GM19238 (cell line): ENCODE measurements at regions not wholly inside any gene's neighbourhood (a gene's known extent, or its start where the extent isn't known, plus 50 kb on each side); places are given as distances from the start of the nearest gene placed in this dataset.
"Not testable (repeated sequence)": the region's sequence is repeated elsewhere in the genome, so short reads cannot be mapped to it uniquely, and the experiment has no call there.

Experiments
- DNase-seq: peaks from one replicate; pipeline ENCODE4 v3.0.0; 2011; ENCODE audit warnings: low spot score; ENCODE audit not compliant: insufficient read length

DNA sequence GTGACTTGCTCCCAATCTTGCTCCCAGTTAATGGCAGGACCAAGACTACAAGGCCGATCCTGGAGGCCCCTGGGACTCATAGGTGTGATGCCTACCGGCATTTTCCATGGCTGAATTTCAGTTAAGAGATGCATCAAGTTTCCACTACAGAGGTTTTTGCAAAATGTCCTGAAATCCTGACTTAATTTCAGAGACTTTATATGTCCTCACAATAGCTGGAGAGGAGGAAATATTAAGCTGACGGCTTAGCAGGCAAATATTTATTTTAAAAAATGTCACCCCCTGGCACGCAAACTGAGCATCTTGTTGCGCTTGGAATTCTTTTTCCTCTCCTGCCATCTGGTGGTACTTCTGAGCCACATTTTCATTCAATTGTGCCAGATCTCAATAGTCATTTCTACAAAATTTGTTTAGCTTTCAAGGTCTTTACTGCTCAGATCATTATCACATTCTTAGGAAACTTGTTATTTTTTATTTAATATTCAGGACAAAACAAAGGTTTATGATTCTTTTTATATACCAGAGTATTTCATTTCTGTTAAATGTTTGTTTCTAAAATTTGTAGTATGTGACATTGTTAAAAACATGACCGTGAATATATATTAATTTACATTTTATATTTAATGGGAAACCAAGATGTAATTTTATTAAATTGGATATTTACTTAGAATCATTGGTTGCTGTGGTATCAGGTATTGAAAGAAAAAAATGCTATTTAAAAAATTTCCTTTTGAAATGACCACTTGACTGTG, 189.2 kb upstream of the THRB start:
- no peak for DNase-seq

DNA sequence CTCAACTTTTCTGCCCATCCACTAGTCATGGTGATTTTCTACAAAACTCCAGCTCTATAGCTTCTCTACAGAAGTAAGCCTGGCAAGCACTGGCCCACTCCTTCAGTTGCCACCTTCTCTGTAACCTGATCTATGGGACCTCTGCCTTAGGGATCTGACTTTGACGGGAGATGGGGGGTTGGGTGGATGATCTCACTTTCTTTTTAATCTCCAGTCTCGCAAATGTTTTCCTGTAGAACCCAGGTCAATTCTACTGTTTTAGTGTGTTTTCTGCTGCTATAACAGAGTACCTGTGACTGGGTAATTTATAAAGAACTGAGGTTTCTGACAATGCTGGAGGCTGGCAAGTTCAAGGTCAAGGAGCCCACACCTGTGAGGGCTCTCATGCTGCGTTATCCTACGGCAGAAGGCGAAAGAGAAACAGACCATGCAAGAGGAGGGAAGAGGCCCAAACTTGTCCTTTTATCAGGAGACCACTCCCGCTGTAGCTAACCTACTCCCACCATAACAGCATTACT, 189.9 kb upstream of the THRB start:
- no peak for DNase-seq

DNA sequence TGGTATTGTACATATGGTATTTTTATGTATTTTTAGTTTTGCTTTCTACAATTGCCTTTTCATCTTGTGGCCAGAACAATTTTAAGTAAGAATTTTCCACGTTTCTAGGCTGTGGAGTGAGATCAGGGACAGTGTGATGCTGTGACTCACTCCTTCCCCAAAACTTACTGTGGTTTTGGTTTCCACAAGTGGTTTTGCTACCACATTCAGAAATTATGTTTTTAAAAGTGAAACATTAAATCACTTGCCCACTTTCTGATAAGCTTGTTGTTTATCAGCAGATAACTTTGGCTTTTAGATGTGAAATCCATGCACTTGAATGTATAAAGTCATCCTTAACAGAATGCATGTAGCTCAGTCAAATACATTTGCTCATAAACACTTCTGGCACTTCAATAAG, 192.2 kb upstream of the THRB start:
- DNase-seq, result no peak

DNA sequence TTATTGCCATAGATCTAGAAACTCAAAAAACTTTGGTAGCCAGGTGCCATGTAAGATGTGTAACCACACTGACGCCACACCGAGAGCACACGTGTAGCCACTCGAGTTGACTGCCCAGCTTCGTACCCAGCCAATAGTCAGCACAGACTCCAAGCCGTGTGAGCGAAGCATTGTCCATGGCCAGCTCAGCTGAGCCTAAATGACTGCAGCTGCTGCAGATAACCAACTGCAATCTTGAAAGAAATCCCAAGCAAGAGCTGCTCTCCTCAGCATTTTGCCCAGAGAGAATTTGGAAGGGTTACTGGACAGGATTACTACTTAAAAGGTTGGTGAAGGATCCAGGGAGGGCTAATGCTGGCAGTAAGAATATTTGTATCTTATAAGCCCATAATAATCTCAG, 193.0 kb upstream of the THRB start:
- no peak for DNase-seq

DNA sequence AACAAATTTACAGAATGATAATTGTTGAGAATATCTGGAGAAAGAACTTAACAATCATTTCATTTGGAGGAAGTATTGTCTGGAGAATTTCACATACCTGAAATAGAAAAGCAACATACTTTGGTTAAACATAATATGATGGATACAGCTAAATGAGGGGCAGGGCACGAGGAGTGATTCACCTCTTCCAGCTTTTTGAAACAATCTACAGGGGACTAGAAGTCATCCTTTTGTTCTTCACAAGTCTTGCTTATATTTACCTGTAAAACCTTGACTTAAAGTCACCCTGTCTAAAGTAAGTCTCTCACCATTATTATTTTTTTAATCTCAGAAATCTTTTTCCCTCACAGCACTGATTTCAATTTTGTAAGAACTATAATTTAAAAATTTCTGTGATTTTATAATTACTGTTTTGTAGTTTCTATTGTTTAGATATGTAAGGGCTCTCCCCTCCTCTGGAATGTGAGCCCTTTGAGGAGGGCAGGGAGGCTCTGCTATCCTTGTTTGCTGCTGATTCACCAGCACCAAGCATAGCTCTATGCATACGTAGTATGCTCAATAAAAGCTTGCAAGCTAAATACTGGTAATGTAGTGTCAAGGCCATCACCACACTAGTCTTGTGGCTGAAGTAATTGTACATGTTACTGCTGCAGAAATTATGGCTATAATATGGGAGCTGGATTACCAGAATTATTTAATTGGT, 193.9 kb upstream of the THRB start:
- no peak for DNase-seq

DNA sequence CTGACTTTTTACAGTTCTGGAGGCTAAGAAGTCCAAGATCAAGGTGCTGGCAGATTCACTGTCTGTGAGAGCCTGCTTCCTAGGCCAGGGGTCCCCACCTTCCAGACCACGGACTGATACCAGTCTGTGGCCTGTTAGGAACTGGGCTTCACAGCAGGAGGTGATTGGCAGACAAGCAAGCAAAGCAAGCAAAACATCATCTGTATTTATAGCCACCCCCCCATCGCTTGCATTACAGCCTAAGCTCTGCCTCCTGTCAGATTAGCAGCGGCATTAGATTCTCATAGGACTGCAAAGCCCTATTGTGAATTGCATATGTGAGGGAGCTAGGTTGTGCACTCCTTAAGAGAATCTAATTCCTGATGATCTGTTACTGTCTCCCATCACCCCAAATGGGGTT, 194.7 kb upstream of the THRB start:
- DNase-seq, result no peak

DNA sequence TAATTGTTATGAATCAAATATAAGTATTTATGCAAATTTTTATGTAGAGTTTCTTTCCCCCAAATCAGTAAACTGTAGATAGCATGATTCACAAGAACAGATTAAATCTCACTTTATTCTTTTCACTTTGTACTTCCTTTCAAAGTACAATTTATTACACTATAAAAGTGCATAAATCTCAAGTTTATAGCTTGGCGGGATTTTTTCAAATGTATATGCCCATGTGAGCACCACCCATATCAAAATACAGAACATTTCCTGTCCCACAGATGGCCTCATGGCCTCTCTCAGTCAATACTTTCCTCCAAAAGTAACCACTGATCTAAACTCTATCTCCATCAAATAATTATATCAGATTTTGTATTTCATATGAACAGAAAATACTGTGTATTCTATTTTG, 196.1 kb upstream of the THRB start:
- DNase-seq, result no peak

DNA sequence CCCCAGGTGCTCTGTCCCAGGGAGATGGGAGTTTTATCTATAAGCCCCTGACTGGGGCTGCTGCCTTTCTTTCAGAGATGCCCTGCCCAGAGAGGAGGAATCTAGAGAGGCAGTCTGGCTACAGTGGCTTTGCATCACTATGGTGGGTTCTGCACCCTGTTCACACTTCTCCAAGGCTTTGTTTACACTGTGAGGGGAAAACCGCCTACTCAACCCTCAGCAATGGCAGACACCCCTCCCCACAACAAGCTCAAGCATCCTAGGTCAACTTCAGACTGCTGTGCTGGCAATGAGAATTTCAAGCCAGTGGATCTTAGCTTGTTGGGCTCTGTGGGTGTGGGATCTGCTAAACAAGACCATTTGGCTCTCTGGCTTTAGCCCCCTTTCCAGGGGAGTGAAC, 204.4 kb upstream of the THRB start:
- not testable (repeated sequence) for DNase-seq

DNA sequence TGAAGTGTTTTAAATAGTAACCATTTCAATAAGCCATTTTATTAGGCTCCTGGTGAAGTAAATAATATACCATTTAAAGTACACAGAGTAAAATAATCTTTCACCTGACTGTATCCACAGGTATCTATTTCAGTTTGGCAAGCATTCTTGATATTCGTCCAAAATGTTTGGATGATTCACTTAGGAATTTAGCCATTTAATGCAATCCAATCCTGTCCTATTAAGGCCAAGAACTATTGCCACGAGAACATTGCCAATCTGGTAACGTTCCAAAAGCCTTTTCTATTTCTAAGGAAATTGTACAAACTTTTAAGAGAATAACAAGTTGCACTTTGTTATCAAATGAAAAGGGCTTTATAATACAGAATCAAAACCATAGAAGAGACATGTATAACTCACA, 209.8 kb upstream of the THRB start:
- DNase-seq, result no peak

DNA sequence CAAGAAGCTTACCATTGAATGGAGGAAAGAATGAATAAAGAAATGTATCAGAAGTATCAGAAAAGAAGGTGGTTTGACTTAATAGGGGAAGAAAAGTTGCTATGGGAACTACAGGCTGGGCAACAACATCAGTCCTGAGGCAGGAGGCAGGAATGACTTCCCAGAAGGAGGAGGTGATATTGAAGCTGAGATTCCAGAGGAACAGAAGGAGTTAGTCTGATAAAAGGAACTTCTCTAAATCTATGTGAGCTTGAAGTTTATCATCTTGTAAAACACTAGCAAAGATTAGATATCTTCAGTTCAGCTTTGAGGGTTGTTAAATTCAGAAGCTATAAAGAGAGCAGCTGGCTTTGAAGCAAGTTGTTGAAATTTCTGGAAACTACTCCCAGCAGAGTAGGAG, 213.3 kb upstream of the THRB start:
- DNase-seq, result no peak

DNA sequence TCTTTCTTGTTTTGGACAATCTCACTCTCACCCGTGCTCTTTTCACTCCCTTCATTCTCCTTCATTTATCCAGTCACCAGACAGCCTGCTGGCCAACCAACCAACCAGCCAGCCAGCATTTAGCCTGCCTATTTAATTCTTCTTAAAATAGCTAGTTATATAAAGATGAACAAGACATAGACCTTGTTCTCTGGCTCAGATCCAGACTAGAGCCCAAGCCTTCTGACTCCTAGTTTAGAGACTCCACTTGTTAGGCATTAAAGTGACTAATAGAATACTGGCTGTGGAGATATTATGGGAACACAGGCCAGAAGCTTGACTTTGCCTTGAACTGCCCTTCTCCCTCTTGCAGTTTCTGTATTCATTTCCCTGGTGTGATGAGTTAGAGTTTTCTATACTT, 215.3 kb upstream of the THRB start:
- no peak for DNase-seq

DNA sequence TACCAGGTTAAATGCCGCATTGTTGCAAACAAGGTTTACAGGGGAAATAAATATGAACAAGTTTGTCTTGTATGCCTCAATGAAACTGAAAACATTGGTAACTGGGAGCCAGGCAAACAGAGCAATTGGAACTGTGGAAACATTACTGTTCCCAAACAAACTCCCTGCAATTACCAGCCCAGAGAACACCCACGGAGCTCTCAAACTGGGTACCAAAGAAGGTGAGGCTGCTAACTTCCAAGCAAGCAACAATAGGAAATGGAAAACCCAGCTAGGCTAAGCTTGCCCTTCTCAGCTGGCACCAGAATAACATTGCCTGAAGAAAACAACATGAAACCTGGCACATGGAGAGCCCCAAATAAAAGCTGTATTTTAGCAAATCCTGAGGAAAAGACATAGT, 218.9 kb upstream of the THRB start:
- DNase-seq, result no peak

DNA sequence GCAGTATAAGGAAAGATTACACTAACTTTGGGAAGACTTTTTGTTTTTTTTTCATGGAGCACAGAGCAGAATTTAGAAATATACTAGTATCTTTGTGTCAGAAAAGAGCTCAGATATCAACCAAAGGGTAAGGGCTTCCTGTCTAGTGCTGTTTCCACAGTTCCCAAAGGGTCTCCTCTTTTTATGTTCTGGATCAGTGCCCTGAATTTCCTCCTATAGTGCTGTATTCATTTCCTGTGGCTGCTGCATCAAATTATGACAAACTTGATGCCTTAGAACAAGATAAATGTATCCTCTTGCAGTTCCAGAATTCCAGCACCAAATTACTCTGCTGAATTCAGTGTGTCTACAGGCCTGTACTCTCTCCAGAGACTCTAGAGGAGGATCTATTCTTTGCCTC, 219.8 kb upstream of the THRB start:
- DNase-seq, result no peak

DNA sequence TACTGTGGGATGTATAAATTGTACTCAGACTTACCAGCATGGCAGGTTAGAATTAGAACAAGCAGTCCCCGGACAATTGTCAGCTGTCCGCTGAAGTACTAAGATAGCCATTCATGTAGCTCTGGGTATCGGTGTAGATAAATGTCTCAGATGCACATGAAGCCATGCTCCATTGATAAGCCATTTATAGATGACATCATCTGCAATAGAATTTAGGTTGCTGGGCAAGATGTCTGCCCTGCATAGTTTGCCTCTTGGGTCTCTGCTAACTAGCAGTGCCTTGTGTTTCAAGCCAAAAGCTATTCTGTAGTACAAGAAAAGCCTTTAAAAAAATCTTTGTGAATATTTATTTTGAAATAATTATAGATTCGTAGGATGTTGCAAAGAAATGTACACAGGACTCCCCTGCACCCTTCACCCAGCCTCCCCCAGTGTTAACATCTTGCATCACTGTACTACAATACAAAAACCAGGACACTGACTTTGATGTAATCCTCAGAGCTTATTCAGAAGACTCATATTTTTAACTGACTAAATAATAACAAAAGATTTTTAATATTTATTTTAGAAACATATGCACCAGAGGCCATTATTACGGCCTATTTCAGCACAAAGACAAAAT, 220.6 kb upstream of the THRB start:
- DNase-seq, result no peak

DNA sequence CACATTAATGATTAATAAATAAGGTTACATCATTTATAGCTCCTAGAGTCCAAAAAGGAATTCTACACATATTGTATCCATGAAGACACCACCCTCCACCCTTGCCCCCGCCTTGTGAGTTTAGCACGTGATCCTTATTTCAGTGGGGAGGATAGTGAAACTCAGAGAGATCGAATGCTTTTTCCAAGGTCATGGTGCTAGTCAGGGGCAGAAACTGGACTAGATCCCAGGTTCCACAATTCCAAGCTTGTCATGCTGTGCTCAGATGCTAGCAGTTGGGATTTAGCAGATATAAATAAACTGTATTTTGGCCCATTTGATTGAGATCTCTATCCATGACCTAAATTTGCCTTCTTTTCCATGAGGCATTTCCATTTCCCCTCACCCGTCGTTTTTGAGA, 227.4 kb upstream of the THRB start:
- no peak for DNase-seq

DNA sequence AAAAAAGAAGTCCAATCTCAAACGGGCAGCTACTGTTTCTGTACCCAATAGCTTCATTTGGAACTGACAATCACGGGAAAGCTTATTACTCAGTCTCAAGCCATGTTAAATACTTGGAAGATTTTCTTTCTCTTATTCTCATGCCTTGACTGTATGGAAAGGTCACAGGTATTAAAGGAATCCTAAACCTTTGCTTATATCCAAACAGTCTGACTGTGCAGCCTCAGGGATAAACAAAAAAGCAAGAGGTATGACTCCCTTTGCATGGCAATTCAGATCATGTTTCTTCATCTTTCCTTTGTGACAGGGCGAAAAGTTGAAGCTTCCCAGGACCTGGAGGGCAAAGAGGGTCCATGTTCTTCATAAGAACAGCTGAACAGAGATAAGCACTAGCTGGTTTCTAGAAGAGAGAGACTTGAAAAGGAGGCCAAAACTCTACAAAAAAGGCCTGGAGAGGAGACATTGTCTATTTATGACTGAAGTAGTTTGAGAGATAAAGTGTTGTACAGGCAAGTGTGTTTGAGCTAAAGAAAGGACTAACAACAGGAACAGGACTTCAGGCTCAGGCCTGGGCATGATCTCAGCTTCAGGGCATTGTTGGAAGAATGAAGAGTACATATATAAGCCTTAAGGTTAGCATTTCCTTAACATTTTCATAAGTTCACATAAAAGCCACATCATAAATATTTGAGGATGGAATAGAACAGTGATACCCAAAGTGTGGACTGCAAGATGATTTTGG, 231.0 kb upstream of the THRB start:
- DNase-seq, result no peak

DNA sequence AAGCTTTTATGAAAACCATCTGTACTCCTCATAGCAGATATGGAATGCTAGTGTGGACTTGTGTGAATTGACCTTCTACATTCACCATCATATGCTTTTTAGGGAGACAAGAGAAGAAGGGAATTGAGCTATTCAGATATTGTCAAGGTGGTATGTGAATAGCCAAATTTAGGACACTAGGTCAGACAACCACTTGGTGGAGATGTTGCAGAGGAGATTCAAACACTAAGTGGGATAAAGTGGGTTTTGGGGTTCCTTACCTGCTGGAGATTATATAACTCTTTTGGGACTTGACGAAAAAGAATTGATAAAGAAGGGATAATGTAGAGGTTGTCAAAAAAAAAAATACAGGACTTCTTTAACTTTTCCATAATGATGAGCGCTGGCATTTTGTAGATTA, 231.8 kb upstream of the THRB start:
- DNase-seq, result no peak

DNA sequence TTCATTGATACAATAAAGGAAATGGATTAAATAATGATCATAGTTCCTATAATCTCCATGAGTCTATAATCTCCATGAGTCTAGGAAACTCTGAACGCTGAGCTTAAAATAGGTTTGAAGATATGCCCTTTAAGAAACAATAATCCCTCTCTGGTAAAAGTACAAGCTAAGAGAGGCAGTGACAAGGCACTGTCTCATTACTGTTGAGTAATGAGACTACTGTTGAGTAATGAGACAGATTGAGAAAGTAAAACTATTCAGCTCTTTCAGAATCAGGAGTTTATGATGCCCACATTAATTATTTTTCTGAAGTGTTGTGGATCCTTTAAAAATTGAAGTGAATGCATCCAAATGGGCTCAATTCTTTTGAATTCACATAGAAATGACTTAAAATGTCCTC, 235.5 kb upstream of the THRB start:
- DNase-seq, result no peak

DNA sequence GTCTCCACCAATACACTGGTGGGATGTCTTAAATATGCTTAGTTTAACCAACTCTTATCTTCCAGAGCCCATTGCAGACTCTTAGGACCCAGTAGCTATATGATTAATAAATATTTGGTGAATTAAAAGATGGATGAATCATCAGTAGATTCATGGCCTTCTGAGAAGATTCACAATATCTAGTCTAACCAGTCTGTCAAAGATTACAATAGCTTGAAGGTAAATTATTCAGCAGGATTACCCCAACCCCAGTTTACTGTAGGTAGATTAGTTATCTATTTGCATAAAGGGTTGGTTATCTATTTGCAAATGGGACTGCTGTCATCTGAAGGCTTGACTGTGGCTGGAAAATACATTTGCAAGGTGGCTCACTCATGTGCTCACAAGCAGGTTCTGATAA, 239.4 kb upstream of the THRB start:
- DNase-seq, result no peak

DNA sequence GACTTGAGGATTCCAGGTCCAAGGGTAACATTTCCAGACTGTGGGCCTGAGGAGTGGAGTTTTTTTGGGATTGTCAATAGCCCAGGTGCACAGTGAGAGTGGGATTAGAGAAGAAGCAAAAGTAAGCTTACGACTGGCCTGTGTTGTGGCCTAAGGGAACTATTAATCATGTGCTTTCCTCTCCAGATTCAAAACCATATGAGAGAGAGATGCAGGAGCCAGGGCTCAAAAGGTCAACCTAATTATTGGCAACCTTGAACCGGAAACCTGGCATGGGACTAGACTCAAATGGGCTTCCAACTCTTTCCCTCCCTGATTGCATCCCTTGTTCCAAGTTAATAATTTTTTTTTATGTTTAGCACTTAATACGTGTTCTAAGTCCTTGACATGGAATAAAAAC, 242.1 kb upstream of the THRB start:
- DNase-seq, result no peak

DNA sequence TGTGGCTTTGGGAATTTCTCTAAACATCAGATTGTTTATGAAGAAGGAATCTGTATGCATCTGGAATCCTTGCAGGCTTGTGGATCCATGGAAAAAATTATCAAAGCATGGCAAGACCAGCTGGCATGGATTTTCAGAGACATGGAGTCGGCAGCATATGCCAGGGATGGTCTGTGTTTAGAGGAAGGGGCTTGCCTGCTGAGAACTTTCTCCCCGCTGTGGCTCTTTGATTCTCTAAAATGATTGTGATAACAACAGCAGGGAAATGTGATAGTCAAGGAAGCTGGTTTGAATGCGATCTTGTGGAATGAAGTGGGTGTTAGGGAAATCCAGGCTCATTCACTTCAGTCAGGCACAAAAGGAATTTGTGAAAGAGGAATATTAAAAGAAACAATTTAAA, 245.7 kb upstream of the THRB start:
- DNase-seq, result no peak

DNA sequence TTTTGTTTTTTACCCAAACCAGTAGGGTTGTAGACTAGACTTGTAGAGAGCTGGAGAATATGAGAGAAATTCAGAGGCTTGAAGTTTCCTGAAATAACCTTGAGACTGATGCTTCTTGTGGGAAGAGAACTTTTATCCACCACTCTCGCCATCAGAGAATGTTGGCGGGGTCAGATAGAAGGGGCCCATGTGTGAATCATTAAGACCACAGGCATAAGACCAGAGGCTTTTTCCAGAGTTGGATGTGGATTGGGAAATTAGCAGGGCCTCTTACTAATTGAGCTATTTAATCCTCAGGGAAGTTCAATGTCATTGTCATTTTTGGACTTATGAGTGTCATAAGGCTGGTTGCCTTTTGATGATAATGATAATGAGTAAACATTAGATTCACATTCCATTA, 246.9 kb upstream of the THRB start:
- DNase-seq, result no peak
